Caco-2 (cell line): ENCODE measurements at regions not wholly inside any gene's neighbourhood (a gene's known extent, or its start where the extent isn't known, plus 50 kb on each side); places are given as distances from the start of the nearest gene placed in this dataset.
"Not testable (repeated sequence)": the region's sequence is repeated elsewhere in the genome, so short reads cannot be mapped to it uniquely, and the experiment has no call there.

Experiments
- BruUV-seq: library from RNA; stranded (reverse); fragments of 400-500 nt; replicated peaks from 2 replicates; lab custom pipeline; 2021; lab: Mats Ljungman, UMichigan
- CTCF ChIA-PET: fragments of 300-600 bp; sonication (Branson Sonifier 250); formaldehyde crosslinking; loops from one replicate; lab custom pipeline; 2022; ENCODE audit warnings: antibody characterized with exemption; lab: Charles Lee
- POLR2A ChIA-PET: fragments of 300-600 bp; sonication (Branson Sonifier 250); formaldehyde crosslinking; loops from one replicate; lab custom pipeline; 2022; ENCODE audit warnings: antibody characterized with exemption; lab: Charles Lee
- DNase-seq, 2 experiments: peaks; one replicate each; pipeline versions ENCODE4 v3.0.0 to v3.0.0-alpha.2; 2020 to 2022
- H3K27me3 ChIP-seq: replicated peaks from 2 replicates; pipeline ENCODE4 v1.6.0; 2011; ENCODE audit warnings: low read length; ENCODE audit not compliant: control insufficient read depth, insufficient read depth
- H3K36me3 ChIP-seq: 2 replicates; pipeline ENCODE4 v1.5.1; 2011; ENCODE audit warnings: low read length; ENCODE audit not compliant: control insufficient read depth, insufficient read depth
- H3K4me1 ChIP-seq: fragments of 250-450 bp; sonication (Bioruptor Pico); 2 replicates; pipeline ENCODE4 v1.5.1; 2020; ENCODE audit warnings: mild to moderate bottlenecking
- H3K4me3 ChIP-seq: 2 replicates; pipeline ENCODE4 v1.5.1; 2011; ENCODE audit warnings: low read depth, mild to moderate bottlenecking, control low read depth, low read length
- H3K9me3 ChIP-seq: fragments of 250-450 bp; sonication (Bioruptor Pico); 2 replicates; pipeline ENCODE4 v1.5.1; 2020; ENCODE audit warnings: mild to moderate bottlenecking, moderate library complexity
- H3K27ac Mint-ChIP-seq: one replicate; pipeline ENCODE4 v1.8.0; 2022; ENCODE audit warnings: mixed read lengths; ENCODE audit not compliant: unreplicated experiment
- H3K27me3 Mint-ChIP-seq: one replicate; pipeline ENCODE4 v1.8.0; 2022; ENCODE audit warnings: mixed read lengths; ENCODE audit not compliant: insufficient read depth, unreplicated experiment
- H3K36me3 Mint-ChIP-seq: one replicate; pipeline ENCODE4 v1.8.0; 2022; ENCODE audit warnings: mild to moderate bottlenecking, mixed read lengths; ENCODE audit not compliant: insufficient read depth, unreplicated experiment
- H3K4me1 Mint-ChIP-seq: one replicate; pipeline ENCODE4 v1.8.0; 2022; ENCODE audit warnings: low read depth, mixed read lengths; ENCODE audit not compliant: unreplicated experiment
- H3K4me3 Mint-ChIP-seq: one replicate; pipeline ENCODE4 v1.8.0; 2022; ENCODE audit warnings: mild to moderate bottlenecking, moderate library complexity, mixed read lengths; ENCODE audit not compliant: unreplicated experiment
- H3K9me3 Mint-ChIP-seq: one replicate; pipeline ENCODE4 v1.8.0; 2022; ENCODE audit warnings: mixed read lengths; ENCODE audit not compliant: unreplicated experiment
- CTCF ChIP-seq, 2 experiments: fragments of 200-600 bp in 1 of 2; IDR thresholded peaks; 1 replicate in 1 of 2; 2 replicates in 1 of 2; pipeline versions ENCODE4 v1.5.1 to v1.8.0; 2011 to 2022; ENCODE audit warnings: antibody characterized with exemption in 1 of 2, control low read depth in 1 of 2, inconsistent platforms in 1 of 2, low read depth in 1 of 2, low read length in 1 of 2, mild to moderate bottlenecking in 1 of 2, moderate library complexity in 1 of 2; ENCODE audit not compliant: insufficient read depth in 1 of 2, severe bottlenecking in 1 of 2, unreplicated experiment in 1 of 2
- intact Hi-C: fragments of 100-400 bp; cut with micrococcal nuclease; formaldehyde crosslinking; loops from one replicate; pipeline ENCODE4 v1.10.0; 2022; ENCODE audit not compliant: unreplicated experiment

DNA sequence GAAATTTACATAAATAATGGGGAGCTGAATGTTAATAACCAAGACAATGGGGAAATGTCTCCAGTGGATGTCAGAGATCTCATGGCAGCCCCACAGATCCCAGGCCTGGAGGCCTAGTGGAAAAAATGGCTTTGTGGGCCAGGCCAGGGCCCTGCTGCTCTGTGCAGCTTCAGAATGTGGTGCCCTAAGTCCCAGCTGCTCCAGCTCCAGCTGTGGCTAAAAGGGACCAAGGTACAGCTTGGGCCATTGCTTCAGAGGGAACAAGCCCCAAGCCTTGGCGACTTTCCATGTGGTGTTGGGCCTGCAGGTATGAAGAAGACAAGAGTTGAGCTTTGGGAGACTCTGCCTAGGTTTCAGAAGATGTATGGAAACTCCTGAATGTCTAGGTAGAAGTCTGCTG is 658.2 kb downstream of the NUP35 start:
- no peak for DNase-seq
- Histone ChIP-seq H3K4me3 (no peak overlapping the region), H3K4me1 (no peaks in the 10 kb centered on the region), H3K27me3 (no peaks in the 10 kb centered on the region), H3K36me3 (no peaks in the 10 kb centered on the region), H3K9me3 (no peaks in the 10 kb centered on the region)
- BruUV-seq = no TSS peak
- Mint-ChIP-seq H3K36me3 (no peaks in the 10 kb centered on the region), H3K4me3 (no peak overlapping the region), H3K27me3 (no peaks in the 10 kb centered on the region), H3K4me1 (no peaks in the 10 kb centered on the region), H3K9me3 (no peaks in the 10 kb centered on the region), H3K27ac (no peak overlapping the region)
- POLR2A ChIA-PET = no interaction called here
- intact Hi-C loops = no loop called here
- TF ChIP-seq CTCF (IDR thresholded peaks at IDR 0.05; ENCODE audit: insufficient read depth in 1 of 2, low read depth in 1 of 2, low read length in 1 of 2, severe bottlenecking in 1 of 2, unreplicated experiment in 1 of 2) = no peak
- CTCF ChIA-PET = no interaction called here

DNA sequence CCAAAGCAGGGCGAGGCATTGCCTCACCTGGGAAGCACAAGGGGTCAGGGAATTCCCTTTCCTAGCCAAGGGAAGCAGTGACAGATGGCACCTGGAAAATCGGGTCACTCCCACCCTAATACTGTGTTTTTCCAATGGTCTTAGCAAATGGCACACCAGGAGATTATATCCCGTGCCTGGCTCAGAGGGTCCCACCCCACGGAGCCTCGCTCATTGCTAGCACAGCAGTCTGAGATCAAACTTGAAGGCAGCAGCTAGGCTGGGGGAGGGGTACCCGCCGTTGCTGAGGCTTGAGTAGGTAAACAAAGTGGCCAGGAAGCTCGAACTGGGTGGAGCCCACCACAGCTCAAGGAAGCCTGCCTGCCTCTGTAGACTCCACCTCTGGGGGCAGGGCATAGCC is 664.6 kb downstream of the NUP35 start:
- BruUV-seq, H3K4me1 Mint-ChIP-seq, DNase-seq, H3K4me3 ChIP-seq, intact Hi-C loops, H3K27me3 Mint-ChIP-seq, POLR2A ChIA-PET, CTCF ChIA-PET, H3K36me3 Mint-ChIP-seq, H3K9me3 ChIP-seq, H3K4me3 Mint-ChIP-seq, H3K36me3 ChIP-seq, H3K27me3 ChIP-seq, H3K4me1 ChIP-seq, H3K9me3 Mint-ChIP-seq, H3K27ac Mint-ChIP-seq: not testable (repeated sequence)

DNA sequence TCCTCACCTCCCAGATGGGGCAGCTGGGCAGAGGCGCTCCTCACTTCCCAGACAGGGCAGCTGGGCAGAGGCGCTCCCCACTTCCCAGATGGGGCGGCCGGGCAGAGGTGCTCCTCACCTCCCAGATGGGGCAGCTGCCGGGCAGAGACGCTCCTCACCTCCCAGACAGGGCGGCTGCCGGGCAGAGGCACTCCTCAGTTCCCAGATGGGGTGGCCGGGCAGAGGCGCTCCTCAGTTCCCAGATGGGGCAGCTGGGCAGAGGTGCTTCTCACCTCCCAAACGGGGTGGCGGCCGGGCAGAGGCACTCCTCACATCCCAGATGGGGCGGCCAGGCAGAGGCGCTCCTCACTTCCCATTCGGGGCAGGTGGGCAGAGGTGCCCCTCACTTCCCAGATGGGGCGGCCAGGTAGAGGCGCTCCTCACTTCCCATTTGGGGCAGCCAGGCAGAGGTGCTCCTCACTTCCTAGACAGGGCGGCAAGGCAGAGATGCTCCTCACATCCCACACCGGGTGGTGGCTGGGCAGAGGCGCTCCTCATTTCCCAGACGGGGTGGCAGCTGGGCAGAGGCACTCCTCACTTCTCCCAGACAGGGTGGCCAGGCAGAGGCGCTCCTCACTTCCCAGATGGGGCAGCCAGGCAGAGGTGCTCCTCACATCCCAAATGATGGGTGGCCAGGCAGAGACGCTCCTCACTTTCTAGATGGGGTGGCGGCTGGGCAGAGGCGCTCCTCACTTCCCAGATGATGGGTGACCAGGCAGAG is 668.1 kb downstream of the NUP35 start:
- H3K9me3 Mint-ChIP-seq, BruUV-seq: not testable (repeated sequence)

DNA sequence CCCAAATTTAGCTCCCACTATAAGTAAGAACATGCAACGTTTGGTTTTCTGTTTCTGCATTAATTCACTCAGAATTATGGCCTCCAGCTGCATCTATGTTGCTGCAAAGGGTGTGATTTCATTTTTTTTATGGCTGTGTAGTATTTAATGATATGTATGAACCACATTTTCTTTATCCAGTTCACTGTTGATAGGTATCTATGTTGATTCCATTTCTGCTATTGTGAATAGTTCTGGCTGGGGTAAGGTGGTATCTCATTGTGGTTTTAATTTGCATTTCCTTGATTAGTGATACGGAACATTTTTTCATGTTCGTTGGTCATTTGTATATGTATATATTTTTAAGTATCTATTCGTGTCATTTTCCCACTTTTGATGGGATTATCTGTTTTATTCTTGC is 674.3 kb downstream of the NUP35 start:
- no peak overlapping the region for H3K27ac Mint-ChIP-seq
- ChIA-PET CTCF (no interaction called here), POLR2A (no interaction called here)
- H3K9me3 ChIP-seq = no peaks in the 10 kb centered on the region
- TF ChIP-seq CTCF (IDR thresholded peaks at IDR 0.05; ENCODE audit: insufficient read depth in 1 of 2, low read depth in 1 of 2, low read length in 1 of 2, severe bottlenecking in 1 of 2, unreplicated experiment in 1 of 2) = no peak
- no peaks in the 10 kb centered on the region for H3K9me3 Mint-ChIP-seq
- BruUV-seq = no TSS peak
- intact Hi-C loops = no loop called here
- H3K27me3 ChIP-seq = no peaks in the 10 kb centered on the region
- H3K4me1 Mint-ChIP-seq = no peaks in the 10 kb centered on the region
- DNase-seq = no peak
- H3K4me3 ChIP-seq = no peak overlapping the region
- no peaks in the 10 kb centered on the region for H3K27me3 Mint-ChIP-seq
- H3K36me3 ChIP-seq = no peaks in the 10 kb centered on the region
- H3K36me3 Mint-ChIP-seq = no peaks in the 10 kb centered on the region
- no peak overlapping the region for H3K4me3 Mint-ChIP-seq
- no peaks in the 10 kb centered on the region for H3K4me1 ChIP-seq

More for the DNA sequence above, 668.1 kb downstream of the NUP35 start:
- POLR2A ChIA-PET, H3K4me1 Mint-ChIP-seq, H3K36me3 ChIP-seq, H3K27me3 ChIP-seq, DNase-seq, H3K9me3 ChIP-seq, H3K36me3 Mint-ChIP-seq, H3K27me3 Mint-ChIP-seq, H3K4me3 Mint-ChIP-seq, H3K4me1 ChIP-seq, H3K4me3 ChIP-seq, intact Hi-C loops, H3K27ac Mint-ChIP-seq, CTCF ChIA-PET: not testable (repeated sequence)
